ENCODE measurements at regions not wholly inside any gene's neighbourhood (a gene's known extent, or its start where the extent isn't known, plus 50 kb on each side); places are given as distances from the start of the nearest gene placed in this dataset.

DNA sequence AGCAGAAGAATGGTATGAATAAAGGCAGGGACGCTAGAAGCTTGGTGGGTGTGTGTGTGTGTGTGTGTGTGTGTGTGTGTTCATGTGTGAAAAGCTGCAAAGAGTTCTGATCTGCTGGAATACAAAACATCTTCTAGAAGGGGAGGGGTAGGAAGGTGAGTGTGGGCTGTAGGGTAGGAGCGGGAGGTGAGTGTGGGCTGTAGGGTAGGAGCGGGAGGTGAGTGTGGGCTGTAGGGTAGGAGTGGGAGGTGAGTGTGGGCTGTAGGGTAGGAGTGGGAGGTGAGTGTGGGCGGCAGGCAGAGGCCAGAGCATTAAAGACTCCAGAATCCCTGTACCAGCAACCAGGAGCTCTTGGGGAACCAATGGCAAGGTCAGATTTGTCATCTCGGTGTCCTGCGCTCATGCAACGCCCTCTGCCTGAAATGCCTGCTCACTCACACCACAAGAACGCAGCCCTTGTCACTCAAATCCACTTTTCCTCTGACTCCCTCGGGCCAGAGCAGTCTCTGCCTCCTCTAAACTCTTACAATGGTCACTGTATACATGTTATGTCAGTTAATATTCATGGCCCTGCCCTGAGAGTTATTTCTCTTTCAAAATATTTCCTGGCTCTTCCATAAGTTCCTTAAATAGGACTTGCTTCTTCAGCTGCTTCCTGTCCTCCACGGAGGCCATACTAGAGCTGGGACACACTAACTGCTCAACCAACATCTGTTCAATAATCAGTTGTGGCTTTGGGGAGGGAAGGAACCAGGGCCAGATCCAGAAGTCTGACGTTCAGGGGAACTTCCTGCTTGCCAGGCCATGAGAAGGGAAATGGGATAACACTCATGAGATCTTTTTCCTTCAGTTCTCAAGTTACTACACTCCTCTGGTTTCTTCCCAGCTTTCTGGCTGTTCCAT is 53.6 kb upstream of the ZNF644 start:
- FAIRE-seq, result no peak
- no peak overlapping the region for H3K27ac ChIP-seq (ENCODE audit: low read depth in 1 of 3, low read length in 2 of 3)
- no peaks in the 10 kb centered on the region for H3K27me3 ChIP-seq (ENCODE audit: control insufficient read depth in 3 of 3, insufficient read depth in 3 of 3, low read length in 3 of 3)
- WGBS, 3 donors, result 76 to 85% (median 82%) methylated on average over 11 of the region's 11 CpGs
- H3K9me3 ChIP-seq (ENCODE audit: control insufficient read depth in 2 of 2, insufficient read depth in 1 of 2, low read depth in 1 of 2, low read length in 1 of 2), result no peaks in the 10 kb centered on the region
- no peak overlapping the region for H3K4me3 ChIP-seq (ENCODE audit: low read depth in 1 of 3, low read length in 3 of 3)
- peaks cover 0 to 3% (median 0%) of the 10 kb centered on the region in 3 donors for H3K4me1 ChIP-seq (ENCODE audit: control insufficient read depth in 3 of 3, insufficient read depth in 2 of 3, low read depth in 1 of 3, low read length in 2 of 3)
- DNase-seq, result no peak
- H3K36me3 ChIP-seq (ENCODE audit: control insufficient read depth in 3 of 3, insufficient read depth in 2 of 3, low read depth in 1 of 3, low read length in 3 of 3), result no peaks in the 10 kb centered on the region

- Histone ChIP-seq H3K4me1 (ENCODE audit: control insufficient read depth in 3 of 3, insufficient read depth in 2 of 3, low read depth in 1 of 3, low read length in 2 of 3) (peaks cover 0 to 3% (median 0%) of the 10 kb centered on the region in 3 donors), H3K4me3 (ENCODE audit: low read depth in 1 of 3, low read length in 3 of 3) (no peak overlapping the region), H3K36me3 (ENCODE audit: control insufficient read depth in 3 of 3, insufficient read depth in 2 of 3, low read depth in 1 of 3, low read length in 3 of 3) (no peaks in the 10 kb centered on the region), H3K27ac (ENCODE audit: low read depth in 1 of 3, low read length in 2 of 3) (no peak overlapping the region), H3K27me3 (ENCODE audit: control insufficient read depth in 3 of 3, insufficient read depth in 3 of 3, low read length in 3 of 3) (no peaks in the 10 kb centered on the region), H3K9me3 (ENCODE audit: control insufficient read depth in 2 of 2, insufficient read depth in 1 of 2, low read depth in 1 of 2, low read length in 1 of 2) (no peaks in the 10 kb centered on the region)
- 32 to 84% (median 48%) methylated on average over 2 of the region's 2 CpGs for WGBS, 3 donors
- FAIRE-seq (no peak), DNase-seq (peak in 1 of 2 donors; percentile 16)
These were observed 51.5 kb upstream of the ZNF644 start for GRCh38 chr1:91073299-91073698.

DNA sequence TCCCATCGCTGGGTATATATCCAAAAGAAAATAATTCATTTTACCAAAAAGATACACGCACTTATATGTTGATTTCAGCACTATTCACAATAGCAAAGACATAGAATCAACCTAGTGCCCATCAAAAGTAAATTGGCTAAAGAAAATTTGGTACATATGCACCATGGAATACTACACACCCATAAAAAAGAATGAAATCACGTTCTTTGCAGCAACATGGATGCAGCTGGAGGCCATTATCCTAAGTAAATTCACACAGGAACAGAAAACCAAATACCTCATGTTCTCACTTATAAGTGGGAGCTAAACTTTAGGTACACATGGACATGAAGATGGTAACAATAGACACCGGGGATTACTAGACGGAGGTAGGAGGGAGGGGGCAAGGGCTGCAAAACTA is 50.0 kb upstream of the ZNF644 start:
- Histone ChIP-seq H3K4me1 (ENCODE audit: control insufficient read depth in 3 of 3, insufficient read depth in 2 of 3, low read depth in 1 of 3, low read length in 2 of 3) (peaks cover 0 to 3% (median 0%) of the 10 kb centered on the region in 3 donors), H3K9me3 (ENCODE audit: control insufficient read depth in 2 of 2, insufficient read depth in 1 of 2, low read depth in 1 of 2, low read length in 1 of 2) (no peaks in the 10 kb centered on the region), H3K4me3 (ENCODE audit: low read depth in 1 of 3, low read length in 3 of 3) (no peak overlapping the region), H3K36me3 (ENCODE audit: control insufficient read depth in 3 of 3, insufficient read depth in 2 of 3, low read depth in 1 of 3, low read length in 3 of 3) (no peaks in the 10 kb centered on the region), H3K27me3 (ENCODE audit: control insufficient read depth in 3 of 3, insufficient read depth in 3 of 3, low read length in 3 of 3) (no peaks in the 10 kb centered on the region), H3K27ac (ENCODE audit: low read depth in 1 of 3, low read length in 2 of 3) (no peak overlapping the region)
- no peak for FAIRE-seq
- WGBS, 3 donors, result 92 to 94% (median 93%) methylated on average over 5 of the region's 5 CpGs
- DNase-seq, result no peak
